Prostate gland (tissue), 2 donors: ENCODE measurements at regions not wholly inside any gene's neighbourhood (a gene's known extent, or its start where the extent isn't known, plus 50 kb on each side); places are given as distances from the start of the nearest gene placed in this dataset.

Experiments used
- POLR2A ChIP-seq: fragments of 450-650 bp; IDR thresholded peaks from one replicate; pipeline ENCODE4 v1.6.1; 2016; ENCODE audit warnings: antibody characterized with exemption, mild to moderate bottlenecking
- POLR2AphosphoS5 ChIP-seq: sonication (generic); formaldehyde crosslinking; IDR thresholded peaks from one replicate; pipeline ENCODE4 v1.6.1; 2017; ENCODE audit warnings: antibody characterized with exemption
- TF ChIP-seq, protein P1 (sequence below), 4 experiments: fragments of 200-600 bp in 2 of 4; fragments of 450-650 bp in 2 of 4; sonication (generic) in 2 of 4; IDR thresholded peaks; 1 replicate in 3 of 4; 2 replicates in 1 of 4; pipeline ENCODE4 v1.5.1; 2016 to 2019; ENCODE audit warnings: antibody characterized with exemption in 4 of 4, mild to moderate bottlenecking in 2 of 4, moderate library complexity in 2 of 4

DNA sequence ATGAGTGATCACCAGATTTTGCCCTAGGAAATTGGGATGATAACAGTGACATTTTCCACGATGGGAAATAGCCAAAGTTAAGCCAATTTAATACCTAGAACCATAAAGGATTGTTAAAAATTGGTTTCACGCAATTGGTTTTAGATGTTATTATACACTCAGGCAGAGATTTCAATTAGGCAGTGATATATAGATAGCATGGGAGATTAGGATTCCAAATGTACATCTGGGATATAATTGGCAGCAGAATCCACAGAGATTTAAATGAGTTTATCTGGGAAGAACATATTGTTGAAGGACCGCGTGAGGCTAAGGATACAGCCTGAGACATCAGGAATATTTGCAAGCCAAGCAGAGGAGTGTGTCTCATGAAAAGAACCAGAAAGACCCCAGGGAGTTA, 351.6 kb downstream of the GPM6A start:
- TF ChIP-seq, protein P1, sequence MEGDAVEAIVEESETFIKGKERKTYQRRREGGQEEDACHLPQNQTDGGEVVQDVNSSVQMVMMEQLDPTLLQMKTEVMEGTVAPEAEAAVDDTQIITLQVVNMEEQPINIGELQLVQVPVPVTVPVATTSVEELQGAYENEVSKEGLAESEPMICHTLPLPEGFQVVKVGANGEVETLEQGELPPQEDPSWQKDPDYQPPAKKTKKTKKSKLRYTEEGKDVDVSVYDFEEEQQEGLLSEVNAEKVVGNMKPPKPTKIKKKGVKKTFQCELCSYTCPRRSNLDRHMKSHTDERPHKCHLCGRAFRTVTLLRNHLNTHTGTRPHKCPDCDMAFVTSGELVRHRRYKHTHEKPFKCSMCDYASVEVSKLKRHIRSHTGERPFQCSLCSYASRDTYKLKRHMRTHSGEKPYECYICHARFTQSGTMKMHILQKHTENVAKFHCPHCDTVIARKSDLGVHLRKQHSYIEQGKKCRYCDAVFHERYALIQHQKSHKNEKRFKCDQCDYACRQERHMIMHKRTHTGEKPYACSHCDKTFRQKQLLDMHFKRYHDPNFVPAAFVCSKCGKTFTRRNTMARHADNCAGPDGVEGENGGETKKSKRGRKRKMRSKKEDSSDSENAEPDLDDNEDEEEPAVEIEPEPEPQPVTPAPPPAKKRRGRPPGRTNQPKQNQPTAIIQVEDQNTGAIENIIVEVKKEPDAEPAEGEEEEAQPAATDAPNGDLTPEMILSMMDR (IDR thresholded peaks at IDR 0.05), result no peak
- TF ChIP-seq POLR2A (no peak), POLR2AphosphoS5 (no peak)
